CD4-positive, alpha-beta T cell treated with Interleukin-15 for 4 hours (primary cell): ENCODE measurements at regions not wholly inside any gene's neighbourhood (a gene's known extent, or its start where the extent isn't known, plus 50 kb on each side); places are given as distances from the start of the nearest gene placed in this dataset.

Experiments
- DNase-seq: peaks from one replicate; pipeline ENCODE4 v3.0.0-alpha.2; 2020; ENCODE audit warnings: low spot score

DNA sequence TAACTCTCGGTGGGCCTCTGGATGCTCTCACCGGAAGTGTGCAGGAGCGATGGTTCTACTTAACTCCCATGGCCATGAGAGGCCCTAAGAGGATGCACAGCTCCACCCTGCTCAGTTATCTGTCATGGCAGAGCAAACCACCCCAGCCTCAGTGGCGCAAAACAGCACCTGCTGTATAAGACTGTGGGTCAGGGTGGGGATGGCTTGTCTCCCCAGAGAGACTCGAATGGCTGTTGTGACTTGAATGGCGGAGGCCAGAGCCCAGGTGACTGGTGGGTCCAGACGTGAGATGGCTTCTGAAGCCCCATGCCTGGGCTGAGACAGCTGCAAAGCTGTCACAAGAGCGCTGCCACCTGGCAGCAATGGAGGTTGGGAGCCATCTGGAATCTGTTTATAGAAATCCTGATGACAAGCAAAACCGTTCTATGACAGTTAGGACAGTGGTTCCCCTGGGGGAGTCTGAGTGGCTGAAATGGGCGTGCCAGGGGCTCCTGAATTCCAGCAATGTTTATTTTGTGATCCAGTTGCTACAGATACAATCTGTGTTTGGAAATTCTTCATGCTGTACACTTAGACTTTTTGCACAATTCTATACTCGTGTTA lies 490.5 kb downstream of the TCERG1L start:
- no peak for DNase-seq

DNA sequence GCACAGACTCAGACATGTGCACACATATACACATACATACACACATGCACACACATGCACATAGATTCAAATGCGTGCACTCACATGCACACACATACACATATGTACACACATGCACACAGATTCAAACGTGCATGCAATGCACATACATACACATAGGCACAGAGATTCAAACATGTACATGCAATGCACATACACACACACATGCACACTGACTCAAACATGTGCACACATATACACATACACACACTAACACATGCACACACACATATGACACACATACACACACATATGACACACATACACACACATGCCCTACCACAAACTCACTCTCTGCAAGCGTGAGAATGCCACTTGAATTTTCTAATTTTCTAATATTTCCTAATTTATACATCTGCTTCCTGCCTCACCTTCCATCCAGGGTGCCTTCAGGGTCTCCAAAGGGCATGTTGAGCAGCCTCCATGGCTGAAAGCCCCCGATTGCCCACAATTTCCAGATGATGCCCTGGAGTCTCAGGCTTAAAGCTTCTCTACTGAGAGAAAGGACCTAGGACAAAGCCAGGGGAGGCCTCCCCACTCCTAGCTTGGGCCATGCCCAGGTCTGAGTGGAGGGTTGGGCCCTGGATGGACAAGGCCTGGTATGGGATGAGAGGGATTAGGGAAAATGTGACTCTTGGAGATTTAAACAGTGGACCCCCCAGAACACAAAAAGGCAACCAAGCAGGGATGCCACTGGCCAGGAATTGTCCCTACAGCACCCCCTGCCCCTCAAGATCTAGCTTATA lies 487.1 kb downstream of the TCERG1L start:
- no peak for DNase-seq

DNA sequence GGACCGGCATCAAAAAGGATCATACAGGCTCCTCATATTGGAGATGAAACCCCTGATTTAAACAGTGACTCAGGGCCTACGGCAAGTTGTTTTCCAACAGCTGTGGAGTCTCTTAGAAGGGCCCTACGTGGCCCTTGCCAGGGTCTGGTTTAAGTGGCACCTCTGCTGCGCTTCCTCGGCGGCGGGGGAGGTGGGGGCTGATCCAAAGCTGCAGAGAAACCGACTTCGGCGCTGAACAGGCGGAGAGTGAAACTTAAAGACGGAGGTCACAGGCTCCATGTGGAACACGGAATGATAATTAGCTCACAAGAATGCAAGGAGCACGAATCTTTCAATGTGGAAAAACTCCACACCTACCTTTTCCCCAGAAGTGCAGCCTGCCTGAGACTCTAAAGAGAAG lies 477.9 kb downstream of the TCERG1L start:
- no peak for DNase-seq

DNA sequence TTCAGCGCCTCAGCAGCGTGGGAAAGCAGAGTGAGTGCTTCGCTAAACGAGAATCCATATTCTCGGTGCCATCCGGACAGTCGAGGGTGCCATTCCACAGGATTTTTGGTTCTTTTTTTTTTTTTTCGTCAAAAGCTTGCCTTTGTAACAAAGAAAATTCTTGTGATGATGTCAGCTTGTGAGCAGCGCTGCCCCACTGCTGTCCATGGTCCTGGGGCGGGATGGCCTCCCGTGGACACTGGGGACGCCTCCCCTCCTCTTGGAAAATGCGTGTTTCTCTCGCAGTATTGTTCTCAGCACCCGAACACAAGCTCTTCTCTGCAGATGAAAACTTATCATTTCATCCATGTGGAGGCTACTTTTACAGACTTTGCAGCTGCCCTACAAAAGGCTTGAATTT lies 477.4 kb downstream of the TCERG1L start:
- no peak for DNase-seq

DNA sequence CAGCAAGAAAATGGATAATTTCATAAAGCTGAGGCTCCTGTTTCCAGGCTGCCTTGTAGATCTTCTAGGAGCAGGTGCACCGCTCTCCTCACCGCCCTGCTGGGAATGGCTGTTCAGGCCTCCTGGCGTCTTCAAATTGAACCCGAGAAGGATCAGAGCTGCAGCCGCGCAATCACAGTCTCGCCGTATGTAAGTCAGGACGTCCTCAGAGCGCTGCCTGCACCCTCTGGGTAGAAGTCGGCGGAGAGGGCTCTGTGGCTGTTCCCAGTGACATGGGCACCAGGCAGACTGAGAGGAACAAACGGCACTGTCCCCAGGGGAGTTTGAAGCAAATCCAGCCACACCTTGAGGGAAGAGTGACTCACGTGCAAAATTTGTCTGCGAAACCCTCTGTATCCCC lies 476.9 kb downstream of the TCERG1L start:
- DNase-seq, result no peak

DNA sequence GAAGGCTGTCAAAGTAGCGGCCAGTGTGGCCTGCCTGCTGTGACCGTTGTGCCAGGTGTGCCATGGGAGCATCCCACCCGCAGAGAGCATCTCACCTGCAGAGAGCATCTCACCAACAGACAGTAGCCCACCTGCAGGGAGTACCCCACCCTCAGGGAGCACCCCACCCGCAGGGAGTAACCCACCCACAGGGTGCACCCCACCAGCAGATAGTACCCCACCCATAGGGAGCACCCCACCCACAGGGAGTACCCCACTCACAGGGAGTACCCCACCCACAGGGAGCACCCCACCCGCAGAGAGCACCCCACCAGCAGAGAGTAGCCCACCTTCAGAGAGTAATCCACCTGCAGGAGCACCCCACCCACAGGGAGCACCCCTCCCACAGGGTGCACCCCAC lies 476.5 kb downstream of the TCERG1L start:
- no peak for DNase-seq

DNA sequence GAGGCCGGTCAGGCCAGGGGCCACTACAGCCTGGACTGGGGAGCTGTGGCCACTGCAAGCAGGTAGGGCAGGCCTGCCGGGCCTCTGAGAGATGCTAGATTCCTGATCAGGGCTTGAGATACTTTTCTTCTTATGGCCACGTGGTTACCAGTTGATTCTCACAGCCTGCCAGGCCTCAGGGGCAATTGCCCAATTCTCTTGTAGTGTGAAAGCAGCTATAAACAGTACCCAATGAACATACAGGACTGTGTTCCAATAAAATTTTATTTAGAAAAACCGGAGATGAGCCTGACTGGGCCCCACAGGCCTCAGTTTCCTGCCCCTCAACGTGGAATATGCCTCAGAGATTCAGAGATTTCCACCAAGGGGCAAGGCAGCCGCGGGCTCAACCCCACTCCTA lies 475.2 kb downstream of the TCERG1L start:
- DNase-seq, result no peak

DNA sequence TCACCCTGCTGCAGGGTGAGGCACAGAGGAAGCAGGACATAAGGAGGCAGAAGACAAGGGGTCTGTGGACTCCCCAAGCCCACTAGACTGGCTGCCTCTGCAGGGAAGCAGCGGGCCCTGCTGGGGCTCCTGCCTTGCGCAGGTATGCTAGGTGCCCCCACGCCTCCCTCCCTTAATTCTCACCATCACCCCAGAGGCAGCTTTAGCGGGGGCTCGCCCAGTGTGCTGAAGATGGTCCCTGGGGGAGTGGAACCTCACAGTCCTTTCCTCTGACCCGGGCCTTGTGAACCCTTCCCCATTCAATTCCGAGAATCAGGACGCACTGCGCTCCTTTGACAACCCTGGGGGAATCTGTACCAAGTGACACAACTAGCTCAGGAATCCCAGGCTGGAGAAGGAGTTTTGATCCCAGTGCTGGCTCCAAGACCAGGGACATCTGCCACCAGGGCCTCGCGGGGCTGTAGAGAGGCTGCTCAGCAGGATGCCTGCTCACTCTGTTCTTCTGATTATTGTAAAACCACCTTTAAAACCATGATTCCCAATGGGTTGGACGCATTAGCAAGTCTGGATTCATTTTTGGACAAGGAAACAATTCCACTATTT lies 468.4 kb downstream of the TCERG1L start:
- no peak for DNase-seq

DNA sequence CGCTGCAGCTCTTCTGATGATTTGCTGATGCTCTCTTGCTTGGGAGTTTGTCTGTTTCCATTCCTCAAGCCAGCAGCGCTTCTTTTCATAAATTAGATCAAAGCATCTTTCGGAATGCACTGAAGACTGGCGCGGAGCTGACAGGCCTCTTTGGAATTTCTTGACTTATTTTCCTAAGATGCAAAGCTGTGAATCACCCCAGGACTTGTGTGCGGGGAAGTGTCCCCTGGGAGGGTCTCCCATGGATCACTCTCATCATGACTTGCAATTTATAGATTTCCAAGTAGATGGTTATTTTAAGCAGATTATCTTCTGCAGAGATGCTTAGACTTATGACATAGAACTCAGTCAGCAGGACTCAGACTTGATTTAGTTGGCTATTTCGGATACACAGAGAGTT lies 467.2 kb downstream of the TCERG1L start:
- no peak for DNase-seq

DNA sequence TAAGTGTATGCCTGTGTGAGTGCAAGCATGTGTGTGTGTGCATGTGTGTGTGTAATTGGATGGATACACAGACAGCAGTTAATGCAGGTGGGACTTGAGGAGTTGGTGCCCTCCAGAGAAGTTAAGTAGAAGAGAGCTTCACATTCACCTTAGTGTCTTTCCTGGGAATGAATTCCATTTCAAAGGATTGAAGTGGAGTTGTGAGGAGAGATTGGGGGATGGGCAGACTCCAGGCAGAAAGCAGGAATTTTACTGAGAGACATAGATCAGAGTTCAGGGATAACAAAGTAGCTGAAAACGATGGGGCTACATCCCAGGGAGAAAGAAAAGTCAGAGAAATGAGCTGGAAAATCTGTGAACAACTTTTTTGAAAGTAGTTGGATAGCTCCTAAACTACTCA lies 464.4 kb downstream of the TCERG1L start:
- no peak for DNase-seq

DNA sequence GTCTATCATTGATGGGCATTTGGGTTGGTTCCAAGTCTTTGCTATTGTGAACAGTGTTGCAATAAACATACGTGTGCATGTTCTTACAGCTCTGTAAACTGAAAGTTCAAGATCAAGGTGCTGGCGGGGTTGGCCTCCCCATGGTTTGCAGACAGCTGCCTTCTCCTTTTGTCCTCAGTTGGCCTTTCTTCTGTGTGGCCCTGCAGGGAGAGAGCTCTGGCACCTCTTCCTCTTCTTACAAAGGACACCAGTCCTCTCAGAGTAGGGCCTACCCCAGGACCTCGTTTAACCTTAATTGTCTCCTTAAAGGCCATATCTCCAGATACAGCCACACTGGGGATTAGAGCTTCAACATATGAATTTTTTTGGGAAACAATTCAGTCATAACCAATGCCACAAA lies 462.7 kb downstream of the TCERG1L start:
- DNase-seq, result no peak

DNA sequence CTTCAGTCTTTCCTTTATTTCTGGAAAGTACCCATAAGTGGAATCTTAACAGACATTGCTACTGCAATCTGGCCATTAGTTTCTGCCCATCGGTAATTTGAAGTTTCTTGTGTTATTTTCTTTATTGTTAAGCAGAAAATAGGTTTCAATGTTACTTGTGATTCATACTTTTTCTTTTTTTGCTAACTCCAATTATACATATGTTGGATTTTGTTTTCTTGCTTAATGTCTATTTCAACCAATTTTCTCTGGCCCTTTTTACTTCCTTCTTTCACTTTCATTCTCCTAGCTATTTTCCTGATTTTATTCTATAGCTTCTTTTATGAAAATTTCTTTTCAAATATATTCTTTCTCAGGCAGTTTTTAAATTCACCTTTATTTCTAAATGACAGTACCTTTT lies 457.4 kb downstream of the TCERG1L start:
- DNase-seq, result no peak

DNA sequence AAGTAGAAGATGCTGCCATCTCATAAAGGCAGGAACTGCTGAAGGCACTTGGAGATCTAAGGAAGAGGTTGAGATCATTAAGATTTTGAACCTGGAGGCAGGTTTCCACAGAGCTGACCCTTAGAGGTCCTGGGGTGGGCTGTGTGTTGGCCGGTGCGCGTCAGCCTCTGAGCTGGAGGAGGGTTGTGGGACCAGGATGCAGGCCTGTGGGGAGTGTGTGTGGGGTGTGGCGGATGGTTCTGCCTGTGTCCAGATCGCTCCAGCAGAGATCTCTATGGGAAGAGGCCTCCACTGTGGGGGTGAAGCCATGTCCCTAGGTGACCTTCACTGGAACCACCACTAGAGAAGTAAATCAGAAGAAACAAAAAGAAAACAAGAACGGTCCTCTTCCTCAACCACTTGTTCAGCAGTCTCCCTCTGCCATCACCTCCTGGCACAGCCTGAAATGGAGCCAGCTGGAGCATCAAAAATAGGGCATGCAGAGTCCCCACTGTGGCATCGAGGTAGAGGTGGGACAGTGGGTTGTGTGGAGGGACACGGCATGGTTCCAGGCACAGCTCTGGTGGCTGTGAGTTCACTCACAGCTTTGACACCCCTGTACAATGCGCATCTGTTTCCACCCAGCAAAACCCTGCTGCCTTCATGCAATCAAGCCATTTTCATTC lies 453.8 kb downstream of the TCERG1L start:
- no peak for DNase-seq

DNA sequence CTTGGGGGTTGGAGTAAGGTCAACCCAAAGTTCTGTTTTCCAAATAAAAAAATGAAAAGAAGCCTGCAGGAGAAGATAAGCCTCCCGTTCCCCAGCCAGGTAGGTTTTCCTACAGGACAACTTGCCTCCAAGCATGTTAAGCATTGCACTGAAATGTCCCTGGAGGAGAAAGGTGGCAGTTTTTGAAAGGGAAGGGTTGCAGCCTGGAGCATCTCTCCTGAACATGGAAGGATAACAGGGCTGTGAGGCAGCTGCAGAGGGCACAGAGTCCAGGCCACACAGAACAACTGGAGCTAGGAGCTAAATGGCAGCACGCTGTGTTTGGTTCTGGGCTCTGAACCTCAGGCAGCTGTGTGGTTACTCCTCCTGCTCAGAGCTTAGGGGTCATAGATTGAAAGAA lies 452.9 kb downstream of the TCERG1L start:
- no peak for DNase-seq

DNA sequence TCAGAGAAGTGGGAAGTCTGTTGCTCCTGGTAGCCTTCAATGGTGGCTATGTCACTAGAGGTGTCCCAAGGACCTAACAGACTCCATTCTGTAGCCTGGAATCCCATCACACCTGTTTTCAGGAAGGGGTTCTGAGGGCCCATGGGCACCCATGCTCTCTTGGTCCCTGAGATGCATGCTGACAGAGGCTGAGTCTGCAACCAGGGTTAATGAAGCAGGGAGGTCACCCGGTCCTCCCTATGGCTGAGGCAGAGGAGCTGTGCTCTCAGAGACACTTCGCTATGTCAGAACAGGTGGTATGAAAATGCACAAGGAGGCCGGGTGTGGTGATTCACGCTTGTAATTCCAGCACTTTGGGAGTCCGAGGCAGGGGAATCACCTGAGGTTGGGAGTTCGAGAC lies 452.1 kb downstream of the TCERG1L start:
- no peak for DNase-seq

DNA sequence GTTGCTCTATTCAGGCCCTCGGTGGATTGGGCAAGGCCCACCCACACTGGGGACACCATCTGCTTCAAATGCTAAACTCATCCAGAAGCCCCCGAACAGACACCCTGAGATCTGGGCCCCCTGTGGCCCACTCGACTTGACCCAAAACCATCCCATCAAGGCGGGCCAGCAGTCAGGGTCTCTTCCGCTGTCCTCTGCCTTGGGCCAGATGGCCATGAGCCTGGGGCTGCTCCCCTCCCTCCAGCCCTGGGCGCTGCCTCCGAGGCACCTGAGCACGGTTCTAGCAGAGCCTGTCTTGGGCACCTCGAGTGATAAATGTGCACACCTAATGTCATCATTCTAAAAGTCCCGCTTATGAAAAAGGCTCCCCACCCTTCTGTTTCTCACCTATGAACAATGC lies 449.4 kb downstream of the TCERG1L start:
- DNase-seq, result no peak

DNA sequence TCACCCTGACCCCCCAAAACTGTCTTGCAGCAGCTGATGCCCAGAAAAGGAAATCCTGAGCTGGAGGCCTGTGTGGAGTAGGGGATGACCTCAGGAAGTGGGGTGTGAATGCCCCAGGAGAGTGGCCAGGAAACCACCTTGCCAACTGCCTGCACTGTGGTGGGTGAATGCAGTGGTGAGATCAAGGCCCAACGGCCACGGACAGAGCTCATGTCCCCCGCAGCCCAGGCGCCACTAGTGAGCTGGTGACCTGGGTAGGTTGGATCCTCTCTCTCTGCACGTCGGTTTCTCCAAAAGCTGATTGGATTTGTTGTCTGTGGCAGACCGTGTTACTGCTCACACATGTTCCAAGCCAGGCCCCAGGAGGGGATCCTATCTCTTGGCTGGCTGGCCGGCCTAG lies 448.9 kb downstream of the TCERG1L start:
- DNase-seq, result no peak

DNA sequence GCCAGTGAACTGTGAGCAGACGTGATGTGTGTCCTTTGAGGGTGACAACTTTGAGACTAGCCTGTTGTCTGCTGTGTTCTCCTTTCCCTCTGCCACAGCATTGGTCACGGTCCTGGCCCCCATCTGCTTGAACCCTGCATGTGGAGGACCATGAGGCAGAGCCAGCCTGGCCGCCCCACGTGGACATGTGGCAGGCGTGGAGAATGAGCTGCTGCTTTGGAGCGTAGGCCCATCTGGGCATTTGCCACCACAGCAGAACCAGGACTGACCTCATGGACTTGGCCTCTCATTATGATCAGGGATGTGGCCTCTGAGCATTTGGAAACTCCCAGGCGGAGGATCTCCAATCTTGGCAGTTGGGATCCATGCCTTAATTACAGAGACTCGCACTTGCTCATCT lies 448.5 kb downstream of the TCERG1L start:
- DNase-seq, result no peak

DNA sequence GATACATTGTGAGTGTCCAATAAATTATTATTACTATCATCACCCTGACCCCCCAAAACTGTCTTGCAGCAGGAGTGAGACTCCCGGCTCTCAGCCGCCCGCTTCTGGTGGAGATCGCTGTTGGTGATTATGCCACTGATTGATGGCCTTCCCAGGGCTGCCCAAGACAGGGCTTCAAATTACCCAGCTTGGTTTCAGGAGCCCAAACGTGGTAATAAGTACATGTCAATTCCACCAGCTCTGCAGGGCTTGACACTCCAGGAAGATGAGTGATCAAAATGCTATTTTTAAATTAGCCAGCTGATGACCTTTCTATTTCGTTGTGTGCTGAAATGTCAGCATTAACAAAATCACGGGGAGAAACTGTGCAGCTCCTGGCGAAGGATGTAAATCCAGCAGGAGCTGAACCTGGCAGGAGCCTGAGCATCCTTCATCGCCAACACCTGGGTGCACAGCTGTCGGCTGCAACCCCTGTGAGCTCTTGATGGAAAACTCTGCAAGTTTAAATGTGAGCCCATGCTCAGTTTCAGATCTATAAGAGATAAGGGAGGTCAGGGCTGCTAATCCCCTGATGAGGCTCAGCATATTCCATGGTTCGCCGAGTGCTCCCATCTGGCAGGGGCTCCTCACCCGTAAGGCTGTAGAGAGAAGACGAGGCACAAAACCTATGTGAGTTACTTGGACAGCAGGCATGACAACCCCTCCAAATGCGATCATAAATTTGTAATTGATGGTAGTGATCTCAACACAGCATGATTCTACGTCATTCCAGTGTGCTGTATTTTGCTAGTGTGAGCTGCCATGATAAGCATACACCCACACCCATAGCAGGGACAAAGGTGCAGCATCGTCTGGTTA lies 446.3 kb downstream of the TCERG1L start:
- DNase-seq, result no peak

DNA sequence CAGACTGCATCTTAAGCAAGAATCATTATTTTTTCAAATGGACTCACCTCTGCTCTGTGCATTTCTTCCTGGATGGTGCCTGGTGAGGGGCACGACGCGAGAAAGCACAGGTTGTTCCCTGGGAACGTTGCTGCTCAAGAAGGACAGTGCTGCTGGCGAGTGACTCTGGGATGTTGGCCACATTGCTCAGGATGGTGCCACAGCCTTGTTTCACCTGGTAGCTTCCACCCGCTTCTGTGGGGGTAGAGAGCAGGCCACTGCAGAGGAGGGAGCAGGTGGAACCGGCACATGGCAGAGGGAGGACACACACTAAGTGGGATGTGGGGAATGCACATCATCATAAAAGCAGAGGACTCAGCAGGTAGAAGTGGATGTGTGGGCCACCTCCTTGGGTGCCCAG lies 444.7 kb downstream of the TCERG1L start:
- DNase-seq, result no peak

DNA sequence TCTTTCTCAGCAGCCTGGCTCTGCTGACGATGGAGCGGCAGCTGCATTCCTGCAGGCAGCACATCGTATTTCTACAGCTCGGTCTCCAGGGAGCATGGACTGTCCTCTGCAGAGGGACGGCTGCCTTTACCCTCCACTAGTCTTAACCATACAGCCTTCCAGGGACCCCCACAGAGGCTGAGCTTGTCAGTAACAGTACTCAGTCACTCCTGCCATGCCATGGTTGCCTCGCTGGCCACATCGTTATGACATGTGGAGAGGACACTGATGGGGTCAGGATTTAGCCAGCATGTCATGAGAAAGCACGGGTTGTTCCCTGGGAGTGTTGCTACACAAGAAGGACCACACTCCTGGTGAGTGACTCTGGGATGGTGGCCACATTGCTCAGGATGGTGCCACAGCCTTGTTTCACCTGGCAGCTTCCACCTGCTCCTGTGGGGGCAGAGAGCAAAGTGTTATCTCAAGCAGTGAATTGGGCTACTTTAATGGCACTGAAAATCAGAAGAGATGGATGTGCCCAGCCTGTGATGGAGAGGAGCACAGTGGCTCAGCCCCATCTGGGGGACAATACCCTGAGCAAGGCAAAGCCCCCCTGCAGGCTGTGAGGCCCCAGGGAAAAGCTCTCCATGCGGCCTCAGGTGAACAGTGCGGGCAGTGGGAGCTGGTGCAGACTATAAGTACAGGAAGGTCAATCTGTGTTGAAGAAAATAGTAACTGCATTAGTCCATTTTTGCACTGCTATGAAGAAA lies 443.9 kb downstream of the TCERG1L start:
- no peak for DNase-seq
